HUES6 (cell line): ENCODE measurements at regions not wholly inside any gene's neighbourhood (a gene's known extent, or its start where the extent isn't known, plus 50 kb on each side); places are given as distances from the start of the nearest gene placed in this dataset.
A peak's percentile ranks its signal among the peaks of the same experiment; 100 is the strongest.
"Not testable (repeated sequence)": the region's sequence is repeated elsewhere in the genome, so short reads cannot be mapped to it uniquely, and the experiment has no call there.

Source experiments
- H3K27ac ChIP-seq: 2 replicates; pipeline ENCODE4 v1.7.0; 2013; ENCODE audit warnings: low read depth, mild to moderate bottlenecking, low read length, inconsistent platforms
- H3K27me3 ChIP-seq: 2 replicates; pipeline ENCODE4 v1.6.1; 2013; ENCODE audit warnings: low read length; ENCODE audit not compliant: control insufficient read depth, insufficient read depth
- H3K36me3 ChIP-seq: 2 replicates; pipeline ENCODE4 v1.6.1; 2013; ENCODE audit warnings: low read length; ENCODE audit not compliant: control insufficient read depth, insufficient read depth
- H3K4me1 ChIP-seq: 2 replicates; pipeline ENCODE4 v1.6.1; 2013; ENCODE audit warnings: low read length; ENCODE audit not compliant: control insufficient read depth, insufficient read depth
- H3K4me3 ChIP-seq: 2 replicates; pipeline ENCODE4 v1.5.1; 2013; ENCODE audit warnings: low read depth, low read length
- H3K9ac ChIP-seq: one replicate; pipeline ENCODE4 v1.6.1; 2013; ENCODE audit warnings: mild to moderate bottlenecking, low read length
- H3K9me3 ChIP-seq: 2 replicates; pipeline ENCODE4 v1.6.1; 2013; ENCODE audit warnings: low read depth, low read length; ENCODE audit not compliant: control insufficient read depth, insufficient read depth

DNA sequence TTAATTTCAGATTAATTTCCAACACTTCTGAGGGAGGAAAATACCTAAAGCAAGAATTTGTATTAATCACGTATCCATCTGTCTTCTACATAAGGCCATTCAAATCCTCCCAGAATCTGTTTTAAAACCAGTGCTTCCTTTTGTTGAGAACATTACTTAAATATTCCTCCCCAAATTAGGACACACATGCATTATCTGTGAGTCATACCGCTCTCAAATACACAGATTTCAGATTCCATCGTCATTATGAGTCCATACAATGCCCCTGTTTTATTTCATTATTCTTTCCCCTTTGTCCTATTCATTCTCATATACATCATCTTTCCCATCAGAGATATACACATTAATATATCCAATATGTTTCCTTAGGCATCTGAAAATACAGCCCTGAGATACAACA lies 57.3 kb upstream of the PRSS12 start:
- Histone ChIP-seq H3K4me1 (no peaks in the 10 kb centered on the region), H3K9ac (no peak overlapping the region), H3K27ac (no peak overlapping the region), H3K9me3 (no peaks in the 10 kb centered on the region), H3K4me3 (no peak overlapping the region), H3K27me3 (no peaks in the 10 kb centered on the region), H3K36me3 (no peaks in the 10 kb centered on the region)

DNA sequence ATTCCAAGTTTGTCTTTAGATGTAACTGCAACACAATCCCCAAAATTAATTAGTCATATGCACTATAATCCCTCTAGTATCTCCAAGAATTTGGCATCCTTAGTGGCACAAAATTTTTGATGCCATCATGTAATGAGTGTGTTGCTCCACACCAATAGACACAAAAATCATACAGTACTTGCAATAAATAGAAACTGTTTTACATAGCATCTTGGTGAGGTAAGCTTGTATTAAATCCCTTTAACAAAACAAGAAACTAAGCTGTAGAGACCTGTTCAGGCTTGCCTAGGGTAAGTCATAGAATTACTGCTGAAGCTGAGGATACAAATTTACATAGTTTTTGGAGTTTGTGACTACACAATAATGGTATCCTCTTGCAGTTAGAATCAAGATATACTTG lies 64.5 kb upstream of the PRSS12 start:
- Histone ChIP-seq H3K4me3 (no peak overlapping the region), H3K27me3 (no peaks in the 10 kb centered on the region), H3K9me3 (no peaks in the 10 kb centered on the region), H3K36me3 (no peaks in the 10 kb centered on the region), H3K27ac (no peak overlapping the region), H3K4me1 (no peaks in the 10 kb centered on the region), H3K9ac (no peak overlapping the region)

DNA sequence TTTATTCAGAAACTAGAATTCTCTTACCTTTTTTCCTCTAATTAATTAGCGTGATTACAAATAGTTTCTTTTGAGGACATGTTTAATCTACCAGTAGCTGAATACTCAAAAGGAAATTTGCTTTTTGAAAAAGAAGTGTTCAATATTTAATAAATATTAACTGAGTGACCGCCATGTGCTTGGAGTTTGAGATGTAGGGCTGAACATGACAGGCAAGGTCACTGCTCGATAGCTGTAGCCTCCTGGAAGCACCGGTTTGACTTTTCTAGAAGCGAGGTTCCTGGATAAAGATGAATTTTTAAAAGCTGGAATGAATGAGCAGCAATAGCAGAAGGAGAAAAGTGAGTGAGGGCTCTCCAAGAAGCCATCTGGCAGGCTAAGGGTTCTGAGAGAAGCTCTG lies 65.0 kb upstream of the PRSS12 start:
- not testable (repeated sequence) for H3K4me1 ChIP-seq, H3K9me3 ChIP-seq, H3K27me3 ChIP-seq, H3K4me3 ChIP-seq, H3K27ac ChIP-seq, H3K9ac ChIP-seq, H3K36me3 ChIP-seq

DNA sequence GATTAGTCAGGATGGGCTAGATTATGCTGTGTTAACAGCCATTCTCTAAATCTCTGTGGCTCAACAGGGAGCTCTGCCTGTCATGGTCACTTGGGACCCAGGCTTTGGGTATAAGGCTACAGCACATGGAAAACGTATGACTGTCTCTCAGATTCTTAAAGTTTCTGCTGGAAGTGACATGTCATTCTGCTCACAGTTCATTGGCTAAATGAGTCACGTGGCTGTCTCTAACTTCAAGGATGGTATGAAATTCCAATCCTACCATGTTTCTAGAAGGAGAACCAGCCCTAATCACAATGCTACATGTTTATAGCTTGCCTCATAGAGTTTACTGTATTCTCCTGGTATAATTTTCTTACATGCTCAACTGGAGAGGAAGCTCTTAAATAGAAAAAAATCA lies 65.6 kb upstream of the PRSS12 start:
- not testable (repeated sequence) for H3K27me3 ChIP-seq, H3K4me1 ChIP-seq, H3K4me3 ChIP-seq

DNA sequence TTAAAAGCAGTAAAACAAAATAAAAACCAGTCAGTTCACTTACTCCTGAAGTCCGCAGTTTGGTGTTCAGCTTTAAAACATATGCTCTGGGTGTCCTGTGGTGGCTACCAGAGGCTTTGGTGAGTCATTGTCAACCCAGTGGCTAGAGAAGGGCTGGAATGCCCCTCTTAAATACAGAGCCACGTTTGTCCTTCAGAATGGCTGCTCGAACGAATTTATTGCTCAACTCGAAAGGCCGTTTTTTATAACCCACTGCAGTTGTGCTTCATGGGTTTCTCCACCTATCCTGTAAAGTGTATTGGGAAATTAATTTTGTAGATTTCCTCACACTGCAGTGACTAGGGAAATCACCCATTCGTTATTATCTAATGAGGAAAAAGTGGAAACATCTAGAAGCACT lies 66.8 kb upstream of the PRSS12 start:
- H3K4me3 ChIP-seq, H3K27ac ChIP-seq, H3K9me3 ChIP-seq, H3K4me1 ChIP-seq, H3K36me3 ChIP-seq, H3K27me3 ChIP-seq, H3K9ac ChIP-seq: not testable (repeated sequence)

More for the DNA sequence above, 65.6 kb upstream of the PRSS12 start:
- H3K27ac ChIP-seq, H3K9ac ChIP-seq, H3K36me3 ChIP-seq, H3K9me3 ChIP-seq: not testable (repeated sequence)

DNA sequence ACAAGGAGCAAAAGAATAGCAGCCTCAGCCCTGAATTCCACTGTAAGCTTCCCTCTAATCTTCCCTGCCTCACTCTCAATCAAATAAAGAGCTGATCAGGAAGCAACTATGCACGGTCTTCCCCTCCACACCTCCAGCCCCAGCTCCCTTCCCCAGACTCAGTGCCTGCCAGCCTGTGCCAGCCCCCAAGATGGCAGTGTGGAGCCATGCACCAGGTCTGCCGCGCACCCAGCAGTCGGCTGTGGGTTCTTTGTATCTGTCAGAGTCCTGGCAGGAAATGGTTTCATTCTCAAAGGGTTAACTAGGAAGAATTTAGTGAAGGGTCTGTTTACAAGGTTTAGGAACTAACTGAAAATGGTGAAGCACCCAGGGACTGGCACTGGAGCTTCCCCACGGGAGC lies 71.3 kb upstream of the PRSS12 start:
- not testable (repeated sequence) for H3K27me3 ChIP-seq, H3K4me3 ChIP-seq, H3K9me3 ChIP-seq, H3K36me3 ChIP-seq, H3K9ac ChIP-seq, H3K27ac ChIP-seq, H3K4me1 ChIP-seq

DNA sequence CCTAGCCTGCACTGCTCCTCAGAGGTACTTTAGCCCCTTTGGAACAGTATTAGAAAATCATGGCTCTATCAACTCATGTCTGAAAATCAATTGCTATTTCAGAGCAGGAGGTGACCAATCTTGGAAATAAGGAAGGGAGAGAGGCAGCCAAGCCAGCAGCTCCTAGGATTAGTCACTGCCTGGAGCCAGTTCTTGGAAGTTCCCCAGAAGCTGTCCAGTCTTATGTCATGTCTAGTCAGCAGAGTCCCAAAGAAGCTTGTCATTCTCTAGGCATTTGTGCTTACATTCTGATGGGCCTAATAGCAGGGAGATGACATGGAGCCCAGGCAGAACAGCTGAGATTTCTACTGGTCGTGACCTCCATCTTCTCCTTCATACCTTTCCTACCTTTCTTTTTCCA lies 76.1 kb upstream of the PRSS12 start:
- H3K36me3 ChIP-seq, H3K9me3 ChIP-seq: not testable (repeated sequence)

DNA sequence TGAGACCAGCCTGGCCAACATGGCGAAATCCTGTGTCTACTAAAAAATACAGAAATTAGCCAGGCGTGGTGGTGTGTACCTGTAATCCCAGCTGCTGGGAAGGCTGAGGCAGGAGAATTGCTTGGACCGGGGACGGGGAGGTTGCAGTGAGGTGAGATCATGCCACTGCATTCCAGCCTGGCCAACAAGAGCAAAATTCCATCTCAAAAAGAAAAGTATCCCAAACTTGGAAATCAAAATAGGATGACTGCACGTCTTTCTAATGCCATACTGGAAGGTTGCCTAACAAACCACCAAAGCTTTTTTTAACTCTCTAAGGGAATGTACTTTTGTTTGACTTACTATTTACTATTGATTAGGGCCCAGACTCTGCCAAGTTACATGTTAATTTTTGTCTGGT lies 79.6 kb upstream of the PRSS12 start:
- not testable (repeated sequence) for H3K9ac ChIP-seq, H3K4me3 ChIP-seq, H3K36me3 ChIP-seq, H3K4me1 ChIP-seq, H3K27ac ChIP-seq, H3K27me3 ChIP-seq, H3K9me3 ChIP-seq

More for the DNA sequence above, 76.1 kb upstream of the PRSS12 start:
- H3K4me1 ChIP-seq, H3K27me3 ChIP-seq, H3K27ac ChIP-seq, H3K4me3 ChIP-seq, H3K9ac ChIP-seq: not testable (repeated sequence)

DNA sequence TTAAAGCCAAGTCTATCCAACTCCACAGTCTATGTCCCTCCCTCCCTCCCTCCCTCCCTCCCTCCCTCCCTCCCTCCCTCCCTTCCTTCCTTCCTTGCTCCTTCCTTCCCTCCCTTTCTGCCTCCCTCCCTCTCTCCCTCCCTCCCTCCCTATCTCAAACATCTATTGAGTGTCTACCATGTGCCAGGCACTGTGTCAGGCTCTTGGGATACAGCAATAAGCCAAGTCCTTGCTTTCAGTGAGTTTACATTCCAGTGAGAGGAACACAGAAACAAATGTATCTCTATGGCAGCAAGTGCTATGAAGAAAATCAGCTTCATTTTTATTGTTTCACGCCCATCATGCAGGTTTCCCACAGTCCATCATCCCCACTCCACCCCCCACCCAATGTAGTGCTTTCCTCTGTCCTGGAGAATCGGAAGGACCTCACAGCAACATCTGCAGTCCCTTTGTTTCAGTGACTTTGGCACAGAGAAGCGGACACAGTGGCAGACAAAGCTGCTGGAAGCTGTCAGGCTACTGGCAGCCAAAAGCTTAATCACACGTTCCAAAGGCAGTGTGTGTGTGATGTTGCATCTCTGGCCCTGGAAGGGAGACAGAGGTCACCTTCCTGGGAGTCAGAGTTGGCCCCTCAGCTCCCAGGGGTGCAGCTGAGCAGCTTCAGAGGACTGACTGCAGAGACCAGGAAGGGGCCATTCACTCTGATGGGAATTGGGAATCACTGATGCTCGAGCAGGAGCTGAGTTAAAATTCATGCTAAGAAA lies 81.0 kb upstream of the PRSS12 start:
- not testable (repeated sequence) for H3K27me3 ChIP-seq, H3K9ac ChIP-seq, H3K27ac ChIP-seq, H3K4me3 ChIP-seq, H3K36me3 ChIP-seq, H3K9me3 ChIP-seq, H3K4me1 ChIP-seq

DNA sequence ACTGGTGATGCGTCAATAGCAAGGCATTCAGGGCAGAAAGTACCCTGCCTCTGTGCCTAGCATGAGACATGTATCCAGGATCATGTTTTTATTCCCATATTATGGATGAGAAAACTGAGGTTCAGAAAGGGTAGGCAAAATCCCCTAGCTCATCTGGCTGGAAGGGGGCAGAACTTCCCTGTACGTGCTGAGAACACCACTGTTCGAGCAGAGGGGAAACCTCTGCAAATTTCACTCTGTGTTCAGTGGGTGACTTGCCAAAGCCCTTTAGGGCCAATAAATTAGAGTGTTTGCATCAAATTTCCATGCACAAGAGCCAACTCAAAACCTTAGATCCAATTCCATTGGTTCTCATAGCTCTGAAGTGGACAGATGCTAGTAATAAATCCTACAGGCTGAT lies 82.6 kb upstream of the PRSS12 start:
- not testable (repeated sequence) for H3K9me3 ChIP-seq, H3K4me1 ChIP-seq

DNA sequence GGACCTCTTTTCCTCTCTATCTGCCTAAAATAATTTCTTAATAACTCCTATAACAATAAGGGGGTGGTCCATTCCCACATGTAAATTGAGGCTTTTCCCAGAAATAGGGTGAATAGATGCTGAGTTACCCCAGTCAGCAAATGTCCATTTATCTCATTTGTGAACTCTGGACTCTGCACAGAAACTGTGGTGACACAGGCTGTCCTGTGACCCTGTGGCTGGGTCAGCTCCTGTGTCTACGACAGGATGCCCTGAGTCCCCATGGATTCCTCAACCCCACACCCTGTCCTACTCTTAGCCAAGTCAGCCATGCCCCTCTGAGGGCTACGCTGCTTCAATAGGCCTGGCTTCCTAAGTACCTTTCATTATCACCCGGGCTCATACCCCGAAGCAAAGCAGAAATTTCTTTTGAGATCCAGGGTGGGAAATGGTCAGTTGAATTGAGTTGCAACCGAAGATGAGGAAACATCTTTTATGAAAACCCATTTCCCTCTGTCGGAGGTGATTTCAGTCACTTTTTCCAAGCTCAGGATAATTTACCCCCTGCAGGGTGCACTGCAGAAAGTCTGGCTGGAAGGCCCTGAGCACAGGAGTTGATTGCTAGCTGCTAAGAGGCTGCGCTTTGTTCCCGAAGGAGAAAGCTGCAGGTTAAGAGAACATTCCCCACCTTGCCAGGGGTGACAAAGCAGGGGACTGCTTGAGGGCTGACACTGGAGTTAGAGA lies 89.5 kb upstream of the PRSS12 start:
- H3K4me3 ChIP-seq, H3K9me3 ChIP-seq, H3K36me3 ChIP-seq, H3K4me1 ChIP-seq, H3K27me3 ChIP-seq, H3K27ac ChIP-seq: not testable (repeated sequence)
- peak overlapping the region; percentile 53 for H3K9ac ChIP-seq

More for the DNA sequence above, 82.6 kb upstream of the PRSS12 start:
- not testable (repeated sequence) for H3K27ac ChIP-seq, H3K9ac ChIP-seq, H3K4me3 ChIP-seq, H3K27me3 ChIP-seq, H3K36me3 ChIP-seq
